Occipital lobe (tissue), 1 donor: ENCODE measurements at regions not wholly inside any gene's neighbourhood (a gene's known extent, or its start where the extent isn't known, plus 50 kb on each side); places are given as distances from the start of the nearest gene placed in this dataset.

ENCODE experiments used
- DNase-seq: peaks from one replicate; lab custom pipeline; 2025; lab: John Stamatoyannopoulos, UW

DNA sequence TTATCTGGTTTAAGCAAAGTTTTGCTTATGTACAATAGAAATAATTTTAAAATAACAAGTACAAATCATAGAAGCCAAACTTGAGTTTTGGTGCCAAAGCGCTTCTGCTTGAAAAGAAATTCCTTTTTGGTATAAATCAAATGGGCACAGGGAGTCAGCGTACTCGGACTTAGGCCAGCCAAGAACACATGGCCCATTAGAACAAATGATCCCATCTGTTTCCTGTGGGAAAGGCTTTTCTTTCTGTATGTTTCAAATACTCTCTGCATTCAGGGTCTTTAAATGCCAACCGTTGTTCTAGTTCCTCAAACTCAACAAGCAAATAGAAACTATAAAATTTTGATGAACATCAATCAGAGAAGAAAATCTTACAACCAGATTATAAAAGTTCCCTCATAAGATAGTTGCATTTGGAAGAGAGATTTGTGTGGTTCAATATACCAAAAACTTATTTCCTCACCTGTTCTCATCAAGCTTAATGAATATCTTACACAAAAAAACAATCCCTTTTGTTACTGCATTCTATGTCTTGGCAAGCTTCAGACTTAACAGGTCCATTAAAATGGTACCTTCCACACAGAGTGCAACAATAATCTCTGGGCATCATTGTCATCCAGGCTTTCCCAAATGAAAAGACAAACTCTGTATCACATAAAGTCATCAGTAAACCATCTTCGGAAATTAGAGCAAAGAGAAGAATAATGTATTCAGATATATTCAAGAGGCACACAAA, 739.8 kb upstream of the API5 start:
- no peak for DNase-seq

DNA sequence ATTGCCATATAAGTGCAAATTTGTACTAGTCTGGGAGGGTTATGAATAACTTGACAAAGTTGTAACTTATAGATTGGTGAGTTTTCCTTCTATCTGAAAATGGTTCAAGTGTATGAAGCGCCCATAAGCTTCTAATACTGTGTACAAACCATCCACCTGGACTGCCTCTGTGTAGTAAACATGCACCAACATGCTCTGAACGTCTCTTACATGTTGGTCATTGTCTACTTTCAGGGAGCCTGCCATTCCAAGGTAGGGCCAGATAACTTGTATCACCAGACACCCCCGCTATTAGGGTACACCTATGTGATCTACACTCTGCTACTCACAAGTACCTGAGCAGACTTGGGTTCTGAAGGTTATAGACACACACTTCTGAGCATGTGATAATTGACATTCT, 735.5 kb upstream of the API5 start:
- no peak for DNase-seq

DNA sequence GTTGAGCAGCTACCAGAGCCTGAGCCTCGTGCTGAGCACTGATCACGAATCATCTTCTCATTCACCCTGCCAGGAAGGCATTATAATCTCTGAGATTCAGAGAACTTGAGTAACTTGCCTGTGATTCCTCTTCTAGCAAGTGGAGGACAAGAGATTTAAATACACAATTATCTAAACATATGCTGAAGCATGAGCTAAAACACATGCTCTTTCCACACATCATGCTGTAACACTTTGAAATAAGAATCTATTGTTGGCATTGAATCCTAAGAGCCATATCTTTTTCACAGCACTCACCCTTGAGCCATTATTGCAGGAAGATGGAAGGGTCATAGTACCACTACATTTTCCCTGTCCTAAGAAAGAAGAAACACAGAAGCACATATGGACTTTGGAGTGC, 722.5 kb upstream of the API5 start:
- no peak for DNase-seq

DNA sequence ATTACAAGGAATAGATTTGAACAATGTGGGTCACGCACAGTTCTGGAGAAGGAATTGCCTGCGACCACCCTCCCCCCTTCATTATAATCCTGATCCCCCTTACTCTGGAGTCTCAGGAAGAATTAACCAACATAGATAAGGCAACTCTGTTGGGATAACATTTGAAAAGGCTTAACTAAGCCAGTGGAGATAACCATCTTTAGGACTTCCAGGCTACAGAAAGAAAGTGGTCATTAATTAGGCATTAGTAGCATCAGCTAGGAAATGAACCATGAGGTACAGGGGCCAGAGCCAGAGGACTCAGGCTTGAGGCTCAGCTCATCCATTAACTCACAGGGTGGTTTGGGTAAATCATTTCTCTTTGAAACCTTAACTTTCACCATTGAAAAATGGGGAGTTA, 720.0 kb upstream of the API5 start:
- DNase-seq = no peak

DNA sequence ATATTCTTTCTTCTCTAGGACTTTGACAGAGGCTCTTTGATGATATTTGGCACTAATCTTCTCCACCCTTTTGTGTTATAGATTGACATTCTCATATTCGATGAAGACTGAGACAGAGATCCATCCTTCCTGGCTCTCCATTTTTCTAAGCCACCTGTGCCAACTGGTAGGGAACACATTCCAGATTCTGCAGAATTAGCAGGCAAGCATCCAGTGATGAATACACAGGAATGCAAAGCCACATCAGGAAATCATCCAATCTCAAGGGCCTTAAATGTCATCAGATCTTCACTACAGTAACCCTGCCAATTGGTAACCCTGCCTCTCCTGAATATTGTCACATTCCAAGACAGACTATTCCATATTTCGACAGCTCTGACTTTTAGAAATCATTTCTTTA, 718.4 kb upstream of the API5 start:
- no peak for DNase-seq

DNA sequence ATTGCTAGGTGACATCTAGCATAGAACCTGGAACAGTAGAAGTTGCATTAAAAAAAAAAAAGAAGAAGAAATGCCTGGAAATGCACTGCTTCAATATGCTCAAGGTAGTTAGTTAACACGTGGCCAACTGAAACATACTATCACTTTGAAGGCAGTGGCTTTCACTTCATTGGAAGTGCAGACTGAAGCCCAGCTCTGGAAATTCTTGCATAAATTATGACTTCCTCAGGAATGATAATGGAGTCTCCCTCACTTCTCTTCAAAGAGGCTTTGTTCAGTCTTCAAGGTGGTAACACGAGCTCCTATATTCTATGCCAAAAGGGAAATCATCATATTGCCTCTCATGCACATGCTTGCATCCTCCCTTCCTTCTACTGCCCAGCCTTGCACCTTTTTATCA, 715.9 kb upstream of the API5 start:
- DNase-seq = no peak

DNA sequence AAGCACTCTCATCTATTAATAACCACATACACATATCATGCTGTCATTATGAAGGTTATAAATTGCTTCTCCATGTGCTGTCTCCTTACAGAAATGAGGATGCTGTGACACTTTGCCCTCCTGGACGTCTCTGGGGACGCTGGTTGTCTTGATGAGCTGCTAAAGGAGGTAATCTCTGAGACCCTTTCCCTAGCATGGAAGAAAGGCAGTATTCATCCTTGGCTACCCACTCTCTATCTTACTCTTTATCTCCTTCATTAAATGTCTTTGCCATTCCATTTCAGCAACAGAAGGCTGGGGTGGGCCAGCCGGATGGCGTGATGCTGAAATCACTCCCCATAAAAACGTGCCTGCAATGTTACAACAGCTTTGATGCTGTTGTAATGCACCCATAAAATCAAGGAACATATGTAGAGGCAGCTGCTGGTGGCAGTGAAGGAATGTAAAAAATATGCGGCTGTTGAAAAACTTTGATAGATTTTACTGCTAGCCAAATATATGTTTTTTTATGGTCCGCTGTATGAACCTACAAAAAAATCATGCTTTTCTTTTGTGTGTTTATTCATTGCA, 715.1 kb upstream of the API5 start:
- DNase-seq = no peak

DNA sequence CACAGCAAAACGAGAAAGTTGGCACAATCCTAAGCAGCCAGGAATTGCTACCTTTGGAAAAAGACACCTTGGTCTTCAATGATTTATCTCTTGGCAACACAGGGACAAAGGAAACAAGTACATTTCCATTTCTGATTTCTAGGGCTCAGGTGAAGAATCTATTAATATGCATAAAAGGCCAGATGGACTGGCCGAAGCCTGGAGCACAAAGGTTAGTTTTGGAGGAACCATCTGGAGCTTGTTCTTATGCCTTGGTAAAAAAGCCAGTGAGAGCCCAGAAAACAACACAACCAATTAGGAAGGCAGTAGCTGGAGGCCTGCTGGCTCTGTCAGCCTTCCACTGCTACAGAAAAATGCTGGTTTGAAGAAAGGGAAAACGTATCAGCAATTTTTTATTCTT, 713.5 kb upstream of the API5 start:
- no peak for DNase-seq

DNA sequence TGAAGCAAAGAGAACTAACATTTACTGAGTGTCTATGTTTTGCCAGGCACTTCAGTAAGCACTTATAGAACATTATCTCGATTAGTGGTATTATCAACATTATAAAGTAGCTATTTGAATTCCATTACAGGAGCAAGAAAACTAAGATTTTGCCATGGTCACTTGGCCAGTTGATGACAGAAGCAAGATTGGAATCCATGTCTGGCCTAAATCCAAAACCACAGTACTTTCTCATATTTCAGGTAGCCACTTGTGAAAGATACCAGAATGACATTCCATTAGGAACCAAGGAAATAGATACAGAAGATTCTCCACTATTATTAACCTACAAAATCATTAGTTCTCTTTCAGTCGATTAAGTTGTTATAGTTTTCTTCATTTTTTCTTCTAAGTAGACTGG, 691.0 kb upstream of the API5 start:
- no peak for DNase-seq

DNA sequence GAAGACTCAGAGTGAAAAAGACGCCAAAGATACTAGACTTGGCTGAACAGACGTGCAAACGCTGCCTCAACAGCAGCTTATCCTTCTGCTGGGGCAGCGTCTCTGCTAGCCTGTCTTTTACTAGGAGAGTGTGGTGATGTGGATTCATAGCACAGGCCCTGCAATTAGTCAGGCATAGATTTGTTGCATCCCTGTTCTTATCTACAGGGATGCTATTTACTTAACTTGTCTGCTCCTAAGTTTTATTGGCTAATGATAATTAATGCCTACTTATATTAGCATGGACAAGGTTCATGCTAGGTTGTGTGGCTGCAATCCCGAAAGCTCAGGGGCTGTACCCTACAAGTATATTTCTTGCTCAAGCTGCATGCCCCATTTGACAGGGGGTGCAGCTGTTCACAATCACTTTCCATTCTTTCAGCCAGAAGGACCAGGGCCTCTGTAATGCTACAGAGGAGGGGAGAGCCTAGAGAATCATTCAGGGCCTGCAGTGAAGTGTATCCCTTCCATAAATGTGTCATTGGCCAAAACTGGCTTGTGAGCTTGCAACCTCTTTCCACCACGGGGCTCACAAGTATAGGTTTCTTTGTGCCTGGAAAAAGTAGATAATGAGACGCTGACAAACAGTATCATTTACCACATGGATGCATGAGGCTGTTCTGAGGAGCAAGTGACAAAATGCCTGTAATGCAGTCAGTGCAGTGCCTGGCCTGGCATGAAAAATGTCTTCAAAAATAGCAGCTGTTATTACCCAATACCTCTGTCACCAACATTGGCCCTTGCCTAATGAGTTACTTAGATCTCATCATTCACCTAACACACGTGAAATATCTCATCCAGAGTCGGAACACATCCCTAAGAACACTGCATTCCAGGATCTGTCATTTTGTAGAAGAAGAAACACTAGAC, 685.8 kb upstream of the API5 start:
- DNase-seq = no peak

DNA sequence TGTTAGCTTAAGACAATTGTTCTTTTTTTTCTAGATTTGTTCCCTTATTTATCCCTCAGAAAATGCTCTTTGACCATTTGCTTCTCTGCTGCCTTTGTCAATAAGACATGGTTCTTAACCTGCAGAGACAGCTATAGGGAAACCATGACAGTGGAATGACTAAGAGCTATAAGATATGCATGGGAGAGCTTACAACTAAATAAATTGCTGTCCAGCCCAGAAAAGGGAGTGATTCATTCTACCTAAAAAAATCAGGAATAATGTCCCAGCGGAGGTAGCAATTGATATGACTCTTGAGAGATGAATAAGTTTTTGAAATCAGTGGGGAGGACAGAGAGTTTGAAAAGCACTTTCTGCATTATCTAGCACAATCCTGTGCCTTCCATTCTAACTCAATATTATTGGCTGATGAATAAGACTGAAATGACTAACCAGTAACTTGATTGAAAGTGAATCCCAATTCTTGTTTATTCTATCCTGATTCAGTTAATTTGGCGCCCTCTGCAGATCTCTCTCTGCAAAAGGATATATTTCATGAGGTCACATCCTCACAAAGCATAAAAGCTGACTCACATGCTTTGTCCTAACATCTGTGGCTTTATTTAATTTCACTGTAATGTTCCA, 680.5 kb upstream of the API5 start:
- no peak for DNase-seq

DNA sequence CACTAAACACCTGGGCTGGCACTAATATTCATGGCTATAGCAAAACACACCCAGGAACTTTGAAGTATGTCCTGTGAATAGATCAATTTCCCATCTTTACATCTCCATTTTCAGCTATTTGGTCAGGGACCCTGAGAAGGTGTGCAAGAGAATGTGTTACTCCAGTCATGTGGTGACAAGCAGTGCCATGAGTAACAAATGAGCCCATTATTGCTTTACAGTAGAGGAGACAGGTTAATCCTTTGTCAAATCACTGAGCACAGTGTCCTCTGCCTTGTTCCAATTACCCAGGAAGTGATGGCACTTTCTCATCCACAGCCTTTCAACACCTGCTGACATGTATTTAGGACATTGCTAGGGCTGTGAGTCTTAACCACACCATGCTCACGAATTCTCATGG, 664.8 kb upstream of the API5 start:
- no peak for DNase-seq

DNA sequence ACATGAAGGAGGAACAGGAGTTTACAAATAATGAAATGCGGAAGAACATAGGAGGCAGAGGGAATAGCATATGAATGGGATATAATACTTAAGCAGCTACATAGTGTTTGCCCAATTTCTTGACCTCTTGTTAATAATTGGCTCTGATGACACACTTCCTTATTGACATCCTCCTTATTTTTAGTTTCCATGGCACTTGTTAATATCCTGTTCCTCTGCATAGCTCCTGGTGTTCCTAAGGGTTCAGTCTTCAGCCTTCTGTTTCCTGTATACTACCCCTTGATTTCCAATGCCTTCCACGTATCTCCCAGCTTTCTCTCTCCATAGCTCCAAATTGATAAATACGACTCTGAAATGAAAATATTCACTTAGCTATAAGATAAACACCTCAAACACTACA, 663.8 kb upstream of the API5 start:
- no peak for DNase-seq

DNA sequence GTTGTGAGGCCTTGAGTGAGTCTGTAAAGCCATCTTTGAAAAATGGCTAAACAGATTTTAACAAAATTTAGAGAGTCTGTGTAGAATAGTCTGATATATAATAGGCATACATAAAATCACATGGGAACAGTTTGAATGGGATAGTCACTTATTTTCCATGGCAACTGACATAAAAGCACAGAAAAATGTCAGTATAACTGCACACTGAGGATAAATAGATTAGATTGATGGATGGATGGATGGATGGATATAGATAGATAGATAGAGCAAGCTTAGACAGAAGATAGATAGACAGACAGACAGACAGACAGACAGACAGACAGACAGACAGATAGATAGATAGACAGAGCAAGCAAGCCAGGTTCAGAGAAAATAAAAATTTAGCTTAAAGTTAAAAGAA, 660.2 kb upstream of the API5 start:
- DNase-seq = no peak

DNA sequence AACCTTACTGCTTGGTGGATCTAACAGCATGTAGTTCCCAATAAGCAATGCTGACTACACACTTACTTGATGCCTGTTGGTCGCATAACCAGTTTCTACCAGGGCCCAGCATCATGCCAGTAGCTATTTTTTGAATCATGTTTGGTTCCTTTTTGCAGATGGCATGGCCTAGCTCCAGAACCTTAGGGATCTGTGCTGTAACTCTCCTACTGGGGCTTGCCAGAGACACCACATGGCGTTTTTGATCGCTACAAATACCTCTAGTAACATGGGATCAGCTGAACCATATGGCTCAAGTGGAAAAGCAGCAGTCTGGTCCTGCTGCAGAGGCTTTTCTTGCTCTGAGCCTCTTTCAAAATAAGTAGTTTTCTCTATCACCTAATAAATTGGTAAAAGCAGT, 654.6 kb upstream of the API5 start:
- DNase-seq = peak; percentile 8

DNA sequence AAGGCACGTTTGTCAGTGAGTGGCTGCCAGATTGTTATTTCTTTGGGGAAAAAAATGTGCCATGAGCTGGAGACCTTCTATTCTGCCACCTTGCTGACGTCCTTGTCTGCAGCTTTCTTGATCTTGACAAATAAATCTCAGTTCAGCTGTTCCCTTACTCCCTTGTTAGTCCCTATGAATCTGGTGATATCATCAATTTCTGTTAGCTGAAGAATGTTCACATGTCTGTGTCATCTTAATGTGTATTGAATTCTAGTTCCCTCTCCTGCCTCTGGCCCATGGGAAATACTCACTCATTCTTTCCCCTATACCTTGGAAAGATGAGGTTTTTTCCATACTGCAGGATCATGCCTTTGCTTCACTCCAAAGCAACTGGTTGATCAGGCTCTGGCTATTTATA, 649.9 kb upstream of the API5 start:
- no peak for DNase-seq

DNA sequence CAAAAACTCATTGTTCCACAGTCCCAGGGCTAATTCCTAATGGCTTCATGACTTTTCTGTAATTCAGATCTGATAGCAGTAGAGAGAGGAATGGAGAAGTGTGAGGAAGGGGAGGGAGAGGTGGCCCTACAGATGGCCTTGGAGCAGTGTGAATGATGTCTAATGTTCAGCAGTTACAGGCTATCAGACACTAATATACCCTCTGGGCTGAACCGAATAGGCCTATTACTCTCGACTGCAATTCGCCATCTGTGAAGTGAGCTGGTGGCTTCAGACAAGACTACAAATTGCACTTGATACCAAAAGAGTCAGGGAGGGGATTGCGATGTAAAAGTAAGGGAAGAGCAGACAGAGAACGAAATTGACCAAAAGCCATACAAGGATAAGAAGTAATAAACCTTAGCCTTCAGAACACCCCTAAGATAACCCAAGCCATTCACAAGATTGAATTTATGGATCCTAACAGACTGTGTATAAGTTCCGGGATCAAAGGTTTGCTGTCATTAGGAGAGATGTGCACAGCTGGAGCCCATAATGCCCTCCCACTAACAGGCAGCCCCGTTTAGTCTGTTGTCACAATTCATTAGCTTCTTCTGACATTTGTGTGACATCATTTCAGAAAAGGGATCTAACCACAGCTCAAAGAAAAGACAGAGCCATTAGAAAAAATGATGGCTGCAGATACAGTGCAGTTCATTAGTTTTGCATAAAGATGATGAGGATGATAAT, 642.4 kb upstream of the API5 start:
- DNase-seq = no peak

DNA sequence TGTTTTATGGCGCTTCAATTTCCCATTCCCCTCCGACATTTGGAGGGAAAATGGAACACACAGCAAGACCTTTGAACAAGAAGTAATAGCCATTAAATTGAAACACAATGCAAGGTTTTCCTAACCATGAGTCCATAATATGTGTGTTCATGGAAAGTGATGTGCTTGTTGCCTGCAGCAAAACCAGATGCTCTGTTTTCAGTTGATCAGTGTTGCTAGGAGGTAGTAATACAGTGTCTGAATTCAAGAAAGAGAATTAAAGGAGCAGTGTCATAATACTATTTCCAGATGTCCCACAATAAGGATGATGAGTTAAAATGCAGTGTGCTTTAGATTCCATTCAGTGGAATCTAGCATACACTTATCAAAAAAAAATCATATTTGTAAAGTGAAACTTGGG, 637.4 kb upstream of the API5 start:
- DNase-seq = no peak

DNA sequence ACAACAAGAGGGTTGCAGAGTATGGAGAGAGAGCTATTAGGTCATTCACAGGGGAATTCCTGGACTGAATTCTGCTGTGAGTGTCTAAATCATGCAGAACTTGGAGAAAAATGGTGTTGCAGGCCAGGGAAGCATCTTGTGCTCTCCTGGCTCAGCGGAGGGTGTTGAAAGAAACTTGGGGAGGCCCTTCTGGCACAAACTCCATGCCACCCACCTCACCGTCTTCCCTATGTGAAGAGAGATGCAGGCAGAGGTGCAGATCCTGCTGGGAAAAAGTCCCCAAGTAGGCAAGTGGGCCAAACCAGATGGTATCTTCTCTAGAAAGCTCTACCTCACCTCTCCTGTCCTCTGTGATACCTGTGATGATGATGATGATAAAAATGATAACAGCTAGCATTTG, 604.3 kb upstream of the API5 start:
- DNase-seq = no peak

DNA sequence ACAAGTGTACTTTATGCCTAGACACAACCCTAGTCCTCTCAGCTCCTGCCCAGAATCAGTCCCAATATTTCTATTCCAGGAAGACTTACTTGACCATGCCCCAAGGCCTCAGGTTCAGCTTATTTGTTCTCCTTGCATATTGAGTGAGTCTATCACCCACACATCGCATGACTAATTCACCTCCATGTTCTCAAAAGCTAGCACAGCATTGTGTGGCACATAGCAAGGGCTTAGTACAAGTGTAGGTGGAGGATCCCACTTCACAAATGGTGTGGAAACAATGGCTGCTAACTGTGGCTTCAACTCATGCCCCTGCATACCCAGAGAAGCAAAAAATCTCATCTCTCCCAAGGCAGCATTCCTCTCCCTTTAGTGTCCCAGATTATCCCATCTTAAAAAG, 602.6 kb upstream of the API5 start:
- DNase-seq = no peak

DNA sequence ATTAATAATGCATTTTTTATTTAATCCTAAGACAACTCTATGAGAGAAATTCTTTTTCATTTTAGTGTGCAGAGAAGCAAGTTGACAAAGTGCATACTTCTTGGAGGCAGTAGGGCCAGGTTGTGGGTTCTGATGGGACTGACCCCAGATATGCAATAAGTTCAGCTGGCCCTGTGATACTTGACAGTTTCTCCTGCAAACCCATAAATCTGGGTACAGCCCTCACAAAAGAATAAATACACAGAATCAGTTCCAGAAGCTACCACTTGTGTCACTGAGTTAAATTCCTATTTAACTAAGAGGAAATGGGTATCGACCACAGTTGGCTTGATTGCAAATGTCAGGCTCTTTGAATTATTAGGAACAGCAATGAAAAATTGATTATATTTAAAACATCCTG, 598.5 kb upstream of the API5 start:
- DNase-seq = no peak

DNA sequence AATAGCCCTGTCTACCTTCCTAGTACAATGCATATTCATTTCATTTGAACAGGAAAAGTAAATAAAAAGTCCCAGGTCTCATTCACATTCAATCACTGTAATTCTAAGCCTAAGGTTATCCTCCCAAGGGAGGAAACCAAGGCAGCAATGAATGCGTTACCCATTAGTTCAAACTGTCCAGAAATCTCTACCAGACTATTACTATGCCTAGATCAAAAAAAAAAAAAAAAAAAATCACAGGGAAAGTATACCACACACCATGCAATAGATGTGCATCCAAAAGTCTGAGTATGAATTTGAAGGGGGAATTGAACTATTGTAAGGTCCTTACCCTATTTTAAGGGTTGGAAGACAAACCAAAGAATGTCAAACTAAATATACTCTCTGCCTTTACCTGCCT, 598.0 kb upstream of the API5 start:
- DNase-seq = no peak
